NCI-H69 (cell line): ENCODE measurements at regions not wholly inside any gene's neighbourhood (a gene's known extent, or its start where the extent isn't known, plus 50 kb on each side); places are given as distances from the start of the nearest gene placed in this dataset.
"Not testable (repeated sequence)": the region's sequence is repeated elsewhere in the genome, so short reads cannot be mapped to it uniquely, and the experiment has no call there.

Experiments
- DNase-seq: peaks from one replicate; lab custom pipeline; 2025; lab: John Stamatoyannopoulos, UW

- DNase-seq: no peak
These were observed 354.0 kb downstream of the ZNF326 start for GRCh38 chr1:90348934-90349333.

DNA sequence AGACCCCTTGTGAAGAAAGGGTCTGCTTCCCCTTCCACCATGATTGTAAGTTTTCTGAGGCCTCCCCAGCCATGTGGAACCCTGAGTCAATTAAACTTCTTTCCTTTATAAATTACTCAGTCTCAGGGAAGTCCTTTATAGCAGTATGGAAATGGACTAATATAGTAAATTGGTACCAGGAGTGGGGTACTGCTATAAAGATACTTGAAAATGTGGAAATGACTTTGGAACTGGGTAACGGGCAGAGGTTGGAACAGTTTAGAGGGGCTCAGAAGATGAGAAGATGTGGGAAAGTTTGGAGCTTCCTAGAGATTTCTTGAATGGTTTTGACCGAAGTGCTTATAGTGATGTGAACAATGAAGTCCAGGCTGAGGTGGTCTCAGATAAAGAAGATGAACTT, 353.5 kb downstream of the ZNF326 start:
- DNase-seq: not testable (repeated sequence)

DNA sequence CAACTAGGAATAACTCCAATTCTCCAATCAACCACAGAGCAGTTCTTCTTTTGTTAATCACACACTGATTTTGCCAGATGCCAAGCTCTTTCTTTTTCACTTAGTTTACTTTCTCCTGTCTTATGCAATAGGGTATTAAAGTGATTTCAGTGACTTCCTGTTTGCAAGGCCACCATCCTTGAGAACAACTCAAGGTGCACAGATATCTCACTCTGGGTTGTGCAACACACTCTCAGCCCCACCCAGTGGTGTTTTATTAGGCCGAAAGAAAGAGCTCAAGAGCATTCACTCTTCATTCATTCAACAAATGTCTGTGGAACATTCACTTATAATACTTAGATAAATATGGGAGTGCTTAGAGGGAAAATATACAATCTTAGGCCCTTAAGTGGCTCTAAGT, 352.5 kb downstream of the ZNF326 start:
- DNase-seq: no peak

GRCh38 chr1:90346757-90347156, 351.8 kb downstream of the ZNF326 start:
- no peak for DNase-seq

GRCh38 chr1:90346349-90346748, 351.4 kb downstream of the ZNF326 start:
- no peak for DNase-seq

GRCh38 chr1:90344963-90345730, 350.2 kb downstream of the ZNF326 start:
- no peak for DNase-seq

- DNase-seq: no peak
These were observed 346.6 kb downstream of the ZNF326 start for GRCh38 chr1:90341516-90341915.

GRCh38 chr1:90340606-90341005, 345.7 kb downstream of the ZNF326 start:
- peak; percentile 30 for DNase-seq

GRCh38 chr1:90339811-90340210, 344.9 kb downstream of the ZNF326 start:
- DNase-seq: peak; percentile 17

DNA sequence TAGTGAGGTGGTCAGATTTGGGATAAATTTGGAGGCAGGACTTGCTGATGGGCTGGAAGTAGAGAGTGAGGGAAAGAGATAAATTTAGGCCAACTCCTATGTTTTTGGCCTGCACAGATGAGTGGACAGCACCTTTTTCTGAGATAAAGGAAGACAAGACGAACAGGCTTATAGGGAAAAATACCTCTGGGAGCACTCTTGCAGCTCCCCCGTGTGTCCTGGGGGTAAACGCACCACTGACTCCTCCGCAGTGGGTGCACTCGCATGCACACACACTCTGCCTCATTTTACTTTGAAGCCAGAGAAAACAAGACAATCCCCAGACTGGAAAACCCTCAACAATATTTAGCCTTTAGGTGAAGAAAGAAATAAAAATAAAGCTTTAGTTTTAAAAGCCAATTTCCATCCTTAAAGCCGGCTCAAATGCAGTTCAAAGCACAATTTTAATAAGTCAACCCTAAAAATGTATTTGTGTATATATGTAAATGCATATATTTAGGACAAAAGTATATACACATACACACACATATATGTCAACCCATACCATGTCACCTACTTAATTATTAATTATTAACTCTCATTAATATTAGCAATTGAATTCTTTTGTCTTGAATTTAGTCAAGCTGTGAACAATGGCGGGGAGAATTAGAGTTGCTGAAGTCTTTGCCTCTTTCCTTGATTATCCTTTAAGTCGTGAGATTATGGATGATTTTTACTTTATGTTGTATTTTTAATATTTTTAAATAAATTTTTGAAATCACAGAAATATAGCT, 341.8 kb downstream of the ZNF326 start:
- no peak for DNase-seq

DNA sequence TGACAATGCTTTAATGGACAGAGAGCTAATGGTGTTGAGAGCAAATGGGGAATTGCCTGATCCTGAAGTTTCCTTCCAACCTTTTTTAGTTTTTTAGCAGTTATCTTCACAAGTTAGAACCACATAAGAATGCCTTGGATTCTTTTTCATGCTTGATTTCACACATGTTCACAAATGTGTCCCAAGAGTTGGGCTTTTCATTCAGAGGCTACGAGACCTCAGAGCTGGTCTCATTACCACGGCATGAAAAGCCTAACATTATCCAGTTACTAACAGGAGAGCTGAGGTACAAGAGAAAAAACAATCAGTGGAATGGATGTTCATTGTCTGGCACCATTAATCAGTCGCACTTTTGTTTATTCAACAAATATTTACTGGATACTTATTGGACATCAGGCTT, 340.6 kb downstream of the ZNF326 start:
- peak; percentile 55 for DNase-seq

- DNase-seq: no peak
These were observed 339.2 kb downstream of the ZNF326 start for GRCh38 chr1:90334137-90334536.

GRCh38 chr1:90325168-90325567, 330.3 kb downstream of the ZNF326 start:
- DNase-seq: no peak

DNA sequence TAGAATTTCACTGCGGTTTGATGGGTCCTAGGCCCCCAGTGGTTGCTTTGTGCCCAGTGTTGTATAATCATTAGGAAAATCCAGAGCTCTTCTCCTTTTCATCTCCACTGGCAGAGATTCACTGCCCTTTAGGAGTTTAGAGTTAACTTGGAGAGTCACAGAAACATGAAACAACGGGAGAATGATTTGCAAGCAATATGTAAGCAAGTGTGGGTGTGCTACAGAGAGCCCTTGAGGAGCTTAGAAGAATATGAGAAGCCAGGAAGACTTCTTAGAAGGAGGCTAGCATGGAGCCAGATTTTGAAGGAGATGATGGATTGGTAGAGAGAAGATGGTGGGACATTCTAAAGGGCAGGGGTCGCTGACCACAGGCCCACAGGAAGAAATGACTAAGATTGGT, 327.3 kb downstream of the ZNF326 start:
- no peak for DNase-seq

- DNase-seq: peak; percentile 37
These were observed 325.0 kb downstream of the ZNF326 start for GRCh38 chr1:90319918-90320317.

DNA sequence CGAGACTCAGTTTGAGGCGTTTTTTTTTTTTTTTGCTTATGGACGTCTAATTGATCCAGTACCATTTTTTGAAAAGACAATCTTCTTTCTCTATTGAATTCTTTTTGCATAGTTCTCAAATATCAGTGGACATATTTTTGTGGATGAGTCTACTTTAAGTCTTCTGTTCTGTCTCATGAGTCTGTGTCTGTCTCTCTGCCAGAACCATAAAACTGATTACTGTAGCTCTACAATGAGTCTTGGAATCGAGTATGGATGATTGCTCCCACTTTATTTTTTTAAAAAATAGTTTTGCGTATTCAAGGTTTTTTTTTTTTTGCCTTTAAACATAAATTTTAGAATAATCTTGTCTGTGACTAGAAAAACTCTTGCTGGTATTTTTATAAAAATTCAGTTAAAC, 323.5 kb downstream of the ZNF326 start:
- DNase-seq: no peak

GRCh38 chr1:90317628-90318027, 322.7 kb downstream of the ZNF326 start:
- no peak for DNase-seq

GRCh38 chr1:90314533-90314932, 319.6 kb downstream of the ZNF326 start:
- DNase-seq: no peak

- DNase-seq: no peak
These were observed 318.9 kb downstream of the ZNF326 start for GRCh38 chr1:90313778-90314177.

DNA sequence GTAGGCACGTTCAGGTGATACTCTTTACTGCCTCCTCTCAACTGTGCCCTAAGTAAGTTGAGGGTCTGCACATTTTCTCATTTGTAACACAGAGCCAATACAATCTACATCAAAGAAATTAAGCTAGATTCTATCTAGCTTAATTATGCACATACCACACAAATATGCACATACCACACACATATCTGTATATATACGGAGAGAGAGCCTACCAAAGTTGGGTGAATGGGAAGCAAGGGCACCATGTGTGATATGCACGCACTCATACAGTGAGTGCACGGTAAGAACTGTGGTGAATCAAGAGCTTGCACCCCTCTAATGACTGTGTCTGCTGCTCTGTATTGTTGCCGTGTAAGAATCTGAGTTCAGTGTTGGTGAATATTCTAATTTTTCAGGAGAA, 314.9 kb downstream of the ZNF326 start:
- DNase-seq: no peak

DNA sequence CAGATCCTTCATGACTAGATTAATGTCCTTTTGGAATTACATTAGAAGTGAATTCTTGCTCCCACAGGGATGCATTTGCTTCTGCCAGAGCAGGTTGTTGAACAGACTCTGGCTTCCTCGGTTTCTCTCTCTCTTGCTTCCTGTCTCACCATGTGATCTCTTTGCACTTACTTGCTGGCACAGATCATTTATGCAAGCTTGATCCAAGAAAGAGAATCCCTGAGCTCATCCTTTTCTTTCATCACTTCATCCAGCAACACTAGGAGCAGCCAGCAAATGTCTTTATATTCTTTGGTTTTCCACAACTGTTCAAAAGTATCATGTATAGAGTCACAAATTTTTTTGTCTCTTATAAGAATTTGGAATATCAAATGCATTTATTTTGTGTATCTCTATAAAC, 313.5 kb downstream of the ZNF326 start:
- DNase-seq: no peak

- DNase-seq: no peak
These were observed 310.7 kb downstream of the ZNF326 start for GRCh38 chr1:90305577-90305976.

- no peak for DNase-seq
These were observed 301.4 kb downstream of the ZNF326 start for GRCh38 chr1:90296327-90296726.

DNA sequence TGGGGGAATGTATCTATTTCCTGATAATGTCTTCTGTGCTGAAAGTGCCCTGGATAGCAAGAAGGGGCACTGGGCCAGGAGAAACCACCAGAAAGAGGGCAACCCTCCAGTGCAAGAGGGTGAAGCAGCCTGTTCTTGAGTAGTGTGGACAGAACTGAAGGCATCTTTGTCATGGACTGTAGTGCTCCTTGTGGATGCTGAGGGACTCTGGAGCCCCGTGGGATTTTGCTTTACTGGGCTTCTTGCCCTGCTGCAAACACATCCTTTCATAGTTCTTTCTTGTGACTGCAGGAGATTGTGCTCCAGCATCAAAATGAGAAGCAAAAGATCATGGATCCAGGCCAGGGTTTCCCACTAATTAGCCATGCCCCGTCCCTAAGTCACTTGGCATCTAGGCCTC, 300.6 kb downstream of the ZNF326 start:
- peak; percentile 6 for DNase-seq
